HG03175 (cell line): ENCODE measurements at regions not wholly inside any gene's neighbourhood (a gene's known extent, or its start where the extent isn't known, plus 50 kb on each side); places are given as distances from the start of the nearest gene placed in this dataset.
"Not testable (repeated sequence)": the region's sequence is repeated elsewhere in the genome, so short reads cannot be mapped to it uniquely, and the experiment has no call there.

ENCODE experiments used
- ATAC-seq: cut with Tn5 transposase; IDR thresholded peaks from one replicate; pipeline ENCODE4 v1.9.1; 2021; ENCODE audit warnings: mild to moderate bottlenecking, moderate library complexity; ENCODE audit not compliant: unreplicated experiment

- no peak for ATAC-seq
Observed at GRCh38 chr2:237194906-237195305, 109.2 kb downstream of the COPS8 start.

DNA sequence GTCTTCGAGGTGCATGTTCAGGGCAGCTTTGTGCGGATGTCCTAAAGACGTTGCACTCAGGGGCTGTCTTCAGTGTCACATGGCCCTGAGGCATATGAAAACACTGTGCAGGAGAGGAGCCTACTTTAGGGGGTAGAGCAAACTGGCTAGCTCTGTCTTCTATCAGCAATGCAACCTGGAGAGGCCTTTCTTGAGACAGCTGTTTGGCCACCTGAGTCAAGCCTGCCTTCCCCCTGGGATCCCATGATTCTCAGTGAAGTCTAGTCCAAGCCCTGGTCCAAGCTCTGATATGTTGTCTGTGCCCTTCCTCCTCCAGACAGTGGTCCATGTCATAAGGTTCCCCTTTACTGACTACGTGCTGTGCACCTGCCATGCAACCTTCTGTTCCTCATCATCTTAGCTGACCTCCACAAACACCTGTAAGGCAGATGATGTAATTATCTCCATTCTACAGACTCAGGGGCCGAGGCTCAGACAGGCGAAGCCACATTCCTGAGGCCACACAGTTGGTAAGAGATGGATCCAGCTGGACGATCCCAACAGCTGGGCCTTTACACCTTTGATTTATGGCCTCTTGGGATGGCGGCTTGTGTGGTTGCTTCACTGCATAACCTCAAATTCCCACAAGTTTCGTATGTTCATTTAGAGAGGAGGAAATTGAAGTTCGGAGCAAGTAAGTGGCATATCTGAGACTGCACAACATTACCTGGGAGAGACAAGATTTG is 109.9 kb downstream of the COPS8 start:
- ATAC-seq, result no peak

- ATAC-seq, result no peak
Observed at GRCh38 chr2:237196409-237196808, 110.7 kb downstream of the COPS8 start.

GRCh38 chr2:237196866-237197618 is 111.4 kb downstream of the COPS8 start:
- ATAC-seq, result no peak

GRCh38 chr2:237198164-237198855 is 112.6 kb downstream of the COPS8 start:
- no peak for ATAC-seq

DNA sequence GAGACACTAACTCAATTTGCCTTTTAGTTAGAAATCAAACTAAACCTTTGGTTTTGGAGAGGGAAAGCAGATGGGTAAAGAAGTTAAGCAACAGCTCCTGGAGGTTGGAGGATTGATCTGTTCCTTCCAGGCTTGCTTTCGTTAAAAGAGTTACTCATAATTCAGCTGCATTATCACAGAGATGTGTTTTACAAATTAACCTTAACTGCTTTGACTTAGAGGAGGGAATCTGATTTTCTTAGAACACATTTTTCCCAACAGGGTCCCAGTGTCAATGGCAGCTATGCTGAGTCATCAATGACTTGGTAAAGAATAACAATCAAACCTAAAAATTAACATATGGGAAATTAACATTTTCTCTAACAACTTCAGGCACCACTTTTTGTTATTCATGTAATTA is 113.4 kb downstream of the COPS8 start:
- no peak for ATAC-seq

DNA sequence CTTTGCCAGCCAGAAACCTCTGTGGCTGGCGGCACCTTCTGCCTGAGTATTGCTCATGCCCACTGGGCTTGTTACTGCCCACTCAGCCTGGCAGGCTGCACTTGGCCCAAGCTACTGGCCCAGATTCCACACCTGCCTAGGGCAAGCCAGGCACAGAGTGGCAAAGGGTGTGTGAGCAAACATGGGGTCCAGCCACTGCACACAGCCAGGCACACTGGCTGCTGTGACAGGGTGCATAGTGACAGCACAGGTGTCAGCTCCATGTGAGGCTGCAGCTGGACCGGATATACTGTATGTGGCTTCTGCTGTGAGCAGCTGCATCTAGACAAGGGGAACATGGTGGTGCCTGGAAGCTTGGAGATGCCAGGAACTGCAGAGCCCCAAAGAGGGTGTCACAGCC is 113.9 kb downstream of the COPS8 start:
- ATAC-seq, result no peak

- ATAC-seq, result no peak
Observed at GRCh38 chr2:237200462-237200861, 114.8 kb downstream of the COPS8 start.

DNA sequence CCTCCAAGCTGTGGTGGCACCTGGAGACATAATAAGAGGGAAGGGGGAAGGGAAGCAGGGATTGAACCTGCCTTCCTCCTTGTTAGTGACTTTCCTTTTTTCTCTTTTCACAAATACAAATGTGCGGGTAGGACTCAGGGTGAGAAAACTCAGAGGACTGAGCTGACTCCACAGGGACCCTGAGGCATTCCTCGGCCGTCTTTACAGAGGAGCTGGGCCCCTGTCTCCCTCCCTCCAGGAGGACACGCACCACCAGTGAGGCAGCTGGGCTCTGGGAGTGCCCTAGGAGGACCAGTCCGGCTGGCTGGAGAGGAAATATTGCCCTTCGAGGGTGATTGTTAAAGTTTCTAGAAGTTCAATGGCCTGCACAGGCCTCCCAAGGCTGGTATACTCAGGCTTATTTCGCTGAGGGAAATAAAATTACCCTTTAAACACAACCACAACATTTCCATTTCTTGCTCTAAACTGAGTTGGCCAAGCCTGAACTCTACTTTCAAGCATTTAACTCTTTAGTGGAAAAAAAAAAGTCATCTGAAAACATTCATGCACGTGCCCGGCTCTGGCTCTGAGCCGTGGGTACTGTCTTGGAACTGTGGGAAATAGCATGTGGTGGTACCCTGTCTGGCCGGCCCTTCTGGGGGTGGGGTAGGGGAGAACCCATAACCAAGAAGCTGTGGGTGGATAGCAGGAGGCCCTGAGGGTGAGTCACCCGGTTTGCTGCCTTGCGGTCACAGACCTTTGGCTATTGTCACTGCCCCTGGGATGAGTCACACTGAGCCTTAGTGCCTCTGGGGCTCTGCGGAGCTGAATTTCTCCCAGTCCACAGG is 116.0 kb downstream of the COPS8 start:
- ATAC-seq, result peak; percentile 81

GRCh38 chr2:237202288-237203030 is 116.8 kb downstream of the COPS8 start:
- ATAC-seq, result no peak

DNA sequence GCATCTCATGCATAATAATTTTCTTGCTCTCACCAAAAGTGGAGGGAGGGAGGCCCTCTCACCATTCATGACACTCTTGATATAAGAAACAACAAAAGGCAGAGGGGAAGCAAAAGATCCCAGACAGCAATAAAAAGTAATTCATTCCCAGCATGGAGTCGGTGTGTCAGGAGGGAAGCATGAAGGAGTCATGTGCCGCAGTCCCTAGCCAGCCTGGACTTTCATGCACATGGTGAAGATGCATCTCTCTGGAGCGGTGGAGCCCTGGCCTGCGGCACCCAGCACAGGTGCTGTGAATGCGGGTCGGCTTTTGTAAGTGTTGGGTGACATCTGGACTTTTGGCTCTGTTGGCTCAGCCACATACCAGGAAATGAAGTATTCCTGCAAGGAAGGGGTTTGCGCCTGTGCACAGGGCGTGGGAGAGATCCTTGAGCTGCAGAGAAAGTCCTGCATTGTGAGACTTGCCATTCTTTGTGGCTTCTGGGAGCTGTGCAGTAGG is 119.4 kb downstream of the COPS8 start:
- ATAC-seq, result no peak

GRCh38 chr2:237205561-237205971 is 119.9 kb downstream of the COPS8 start:
- no peak for ATAC-seq

GRCh38 chr2:237207646-237208045 is 122.0 kb downstream of the COPS8 start:
- no peak for ATAC-seq

DNA sequence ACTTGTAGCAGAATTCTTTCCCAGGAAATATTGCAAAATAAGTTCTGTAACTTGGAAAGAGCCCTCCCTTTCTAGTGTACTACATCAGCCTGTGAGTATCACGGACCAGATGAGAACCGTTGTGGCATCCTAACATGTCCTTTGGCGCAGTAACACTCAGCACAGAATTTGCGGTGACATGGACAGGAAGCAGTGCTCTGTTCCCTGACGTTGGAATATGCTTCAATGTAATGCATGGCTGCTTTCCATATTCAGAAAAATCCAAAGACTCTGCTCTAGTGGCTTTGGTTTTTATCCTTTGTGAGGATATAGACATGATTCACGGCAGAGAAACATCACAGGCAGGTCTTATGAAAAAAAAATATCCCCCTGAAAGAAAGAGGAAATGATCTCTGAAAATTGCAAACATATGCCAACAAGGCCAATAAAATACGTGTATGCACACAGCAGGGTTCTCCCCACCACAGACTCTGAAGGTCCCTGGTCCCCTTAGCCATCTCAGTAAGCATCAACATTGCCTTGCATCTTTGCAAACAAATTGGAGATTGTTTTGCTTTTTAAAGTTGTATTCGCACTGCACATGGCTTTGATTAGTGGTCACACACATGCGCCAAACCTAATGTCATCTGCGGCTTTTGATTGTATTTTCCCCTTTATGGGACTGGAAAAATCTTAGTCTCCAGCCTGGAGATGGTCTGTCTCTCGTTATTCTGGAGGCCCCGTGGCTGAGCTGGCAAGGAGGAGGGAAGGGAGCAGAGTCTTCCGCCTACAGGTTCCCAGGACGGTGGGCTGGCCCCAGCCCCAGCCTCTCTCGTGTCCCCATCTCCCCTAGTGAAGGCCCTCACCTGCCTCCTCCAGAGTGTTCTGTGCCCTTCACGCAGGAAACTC is 122.9 kb downstream of the COPS8 start:
- ATAC-seq, result no peak

DNA sequence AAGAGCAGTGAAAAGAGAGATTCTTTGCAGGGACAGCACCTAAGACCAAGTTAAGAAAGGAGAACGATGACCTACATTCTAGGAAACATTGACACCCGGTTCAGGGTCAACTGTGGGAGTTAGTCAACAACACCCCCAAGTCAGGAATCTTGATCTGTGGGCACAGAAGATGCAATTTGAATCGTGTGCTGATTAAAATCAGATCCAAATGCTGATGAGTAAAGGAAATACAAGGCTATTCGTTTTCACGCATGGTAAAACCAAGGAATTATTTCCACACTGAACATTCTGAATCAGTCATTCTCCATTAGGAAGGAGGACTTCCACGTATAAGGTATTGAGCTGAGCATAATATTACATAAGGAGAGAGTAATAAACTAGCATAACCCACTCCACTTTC is 124.2 kb downstream of the COPS8 start:
- no peak for ATAC-seq

GRCh38 chr2:237210297-237210696 is 124.6 kb downstream of the COPS8 start:
- no peak for ATAC-seq

- no peak for ATAC-seq
Observed at GRCh38 chr2:237210763-237211162, 125.1 kb downstream of the COPS8 start.

GRCh38 chr2:237212356-237213279 is 126.9 kb downstream of the COPS8 start:
- ATAC-seq, result not testable (repeated sequence)
